H1 (cell line): ENCODE measurements at regions not wholly inside any gene's neighbourhood (a gene's known extent, or its start where the extent isn't known, plus 50 kb on each side); places are given as distances from the start of the nearest gene placed in this dataset. TPM values are rescaled to one million over a fixed set of nuclear protein-coding genes. Genes with fewer than 3 reads are reported as not detected.

Experiments
- small RNA-seq: library from polyadenylated mRNA; stranded (forward); fragments of <200 nt; extraction: miRNeasy Mini kit (QIAGEN cat#:217004); gene quantifications from one replicate; pipeline ENCODE3, GENCODE V24; 2013; ENCODE audit not compliant: insufficient read depth

Small RNA genes in the stretch of these regions (small RNA-seq; reads per million reads assigned to genes)
- not detected for gene RN7SKP164
